ENCODE measurements at regions not wholly inside any gene's neighbourhood (a gene's known extent, or its start where the extent isn't known, plus 50 kb on each side); places are given as distances from the start of the nearest gene placed in this dataset.

DNA sequence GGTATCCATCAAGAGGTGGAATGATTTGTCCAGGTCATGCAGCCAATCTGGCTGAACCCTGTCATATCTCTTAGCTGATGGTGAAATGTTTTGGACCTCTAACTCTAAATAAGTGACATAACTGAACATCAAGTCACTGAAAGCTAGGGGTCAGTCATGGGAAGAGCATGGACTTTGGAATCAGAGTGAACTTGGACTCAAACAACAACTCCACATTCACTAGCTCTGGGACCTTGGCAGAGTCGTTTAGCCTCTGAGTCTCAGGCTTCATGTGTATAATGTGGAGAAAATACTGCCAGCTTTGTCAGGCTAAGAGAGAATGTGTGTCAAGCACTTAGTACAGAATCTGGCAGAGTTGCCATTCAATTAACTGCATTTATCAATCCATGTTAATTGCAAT lies 557.8 kb upstream of the CFAP20DC start:
- DNase-seq (ENCODE audit: insufficient read length) (no peak), FAIRE-seq (no peak)
- no peak for TF ChIP-seq TAF1 (IDR thresholded peaks at IDR 0.05; ENCODE audit: borderline replicate concordance, low read depth, low read length)
- TF ChIP-seq POLR2A (IDR thresholded peaks at IDR 0.05; ENCODE audit: low read depth, low read length), result no peak
- no peak for TF ChIP-seq POLR2AphosphoS5 (IDR thresholded peaks at IDR 0.05; ENCODE audit: low read depth, low read length)

DNA sequence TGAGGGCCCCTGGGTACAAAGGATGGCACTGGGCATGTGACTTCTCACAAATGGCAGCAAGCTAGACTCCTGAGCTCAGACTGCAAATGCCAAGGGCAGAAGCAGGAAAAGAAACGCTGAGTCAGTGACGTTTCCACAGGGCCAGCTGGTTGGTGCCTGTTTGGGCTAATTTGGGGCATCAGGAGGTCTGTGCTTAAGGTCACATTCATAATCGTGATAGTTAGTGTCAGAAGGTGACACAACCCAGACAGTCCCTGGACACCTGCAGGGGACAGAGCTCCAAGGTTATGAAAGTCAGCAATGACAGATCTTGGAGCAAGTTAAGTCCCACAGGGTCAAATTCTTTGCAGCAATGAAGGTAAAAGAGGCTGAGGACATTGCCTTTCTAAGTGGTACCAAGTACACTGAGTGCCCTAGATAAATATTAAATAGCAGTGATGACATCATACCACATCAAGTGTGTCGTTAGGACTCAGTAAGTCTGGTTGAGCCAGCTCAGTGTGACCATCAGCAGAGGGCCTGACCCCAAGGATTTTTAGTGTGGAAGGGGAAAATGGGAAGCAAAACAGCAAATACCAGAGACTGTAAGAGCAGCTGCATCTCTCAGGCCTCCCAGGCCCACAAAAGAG lies 556.9 kb upstream of the CFAP20DC start:
- DNase-seq (ENCODE audit: insufficient read length) (no peak), FAIRE-seq (no peak)
- TF ChIP-seq POLR2A (IDR thresholded peaks at IDR 0.05; ENCODE audit: low read depth, low read length) (no peak), TAF1 (IDR thresholded peaks at IDR 0.05; ENCODE audit: borderline replicate concordance, low read depth, low read length) (no peak), POLR2AphosphoS5 (IDR thresholded peaks at IDR 0.05; ENCODE audit: low read depth, low read length) (no peak)

GRCh38 chr3:59605944-59606534 lies 556.2 kb upstream of the CFAP20DC start:
- no peak for DNase-seq (ENCODE audit: insufficient read length)
- TF ChIP-seq TAF1 (IDR thresholded peaks at IDR 0.05; ENCODE audit: borderline replicate concordance, low read depth, low read length), result no peak
- no peak for TF ChIP-seq POLR2A (IDR thresholded peaks at IDR 0.05; ENCODE audit: low read depth, low read length)
- TF ChIP-seq POLR2AphosphoS5 (IDR thresholded peaks at IDR 0.05; ENCODE audit: low read depth, low read length), result no peak
- FAIRE-seq, result no peak

DNA sequence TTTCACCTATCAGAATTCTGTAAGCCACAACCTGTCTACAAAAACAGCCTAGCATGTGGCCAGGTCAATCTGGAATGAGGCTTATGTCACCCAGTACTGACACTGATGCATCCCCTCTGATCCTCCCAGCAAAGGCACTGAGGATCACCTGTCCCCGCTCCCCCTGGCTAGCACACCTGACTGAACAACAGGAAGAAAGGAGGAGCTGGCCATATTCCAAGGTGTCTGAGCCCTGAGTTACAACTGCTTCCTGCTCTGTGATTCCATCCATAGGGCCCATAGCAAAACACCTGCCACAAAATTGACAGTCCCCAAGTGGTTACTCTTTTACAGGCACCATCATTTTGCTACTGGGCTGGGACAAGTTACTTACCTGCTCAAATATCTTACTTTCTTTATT lies 555.5 kb upstream of the CFAP20DC start:
- DNase-seq (ENCODE audit: insufficient read length), result no peak
- TF ChIP-seq POLR2A (IDR thresholded peaks at IDR 0.05; ENCODE audit: low read depth, low read length) (no peak), TAF1 (IDR thresholded peaks at IDR 0.05; ENCODE audit: borderline replicate concordance, low read depth, low read length) (no peak), POLR2AphosphoS5 (IDR thresholded peaks at IDR 0.05; ENCODE audit: low read depth, low read length) (no peak)
- FAIRE-seq, result no peak

DNA sequence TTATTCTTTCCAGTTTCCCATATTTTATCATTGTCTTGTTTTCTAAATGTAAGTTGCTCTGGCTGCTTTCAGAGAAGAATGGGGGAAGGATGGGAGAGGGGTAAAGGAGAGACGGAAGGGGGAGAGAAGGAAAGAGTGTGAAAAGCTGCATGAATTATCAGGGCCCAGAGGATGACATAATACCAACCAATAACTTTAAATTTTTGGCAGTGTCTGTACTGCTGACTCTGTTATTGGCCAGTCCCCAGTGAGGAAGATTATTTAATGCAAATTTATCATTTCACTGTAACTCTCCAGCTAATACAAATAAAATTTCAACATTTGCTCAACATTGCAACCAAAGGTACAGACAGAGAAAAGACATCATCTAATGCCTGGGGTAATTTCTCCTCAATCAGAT lies 551.7 kb upstream of the CFAP20DC start:
- no peak for DNase-seq (ENCODE audit: insufficient read length)
- no peak for FAIRE-seq
- TF ChIP-seq TAF1 (IDR thresholded peaks at IDR 0.05; ENCODE audit: borderline replicate concordance, low read depth, low read length) (no peak), POLR2A (IDR thresholded peaks at IDR 0.05; ENCODE audit: low read depth, low read length) (no peak), POLR2AphosphoS5 (IDR thresholded peaks at IDR 0.05; ENCODE audit: low read depth, low read length) (no peak)

GRCh38 chr3:59600631-59601030 lies 550.8 kb upstream of the CFAP20DC start:
- DNase-seq (ENCODE audit: insufficient read length), result no peak
- no peak for FAIRE-seq
- TF ChIP-seq POLR2AphosphoS5 (IDR thresholded peaks at IDR 0.05; ENCODE audit: low read depth, low read length) (no peak), POLR2A (IDR thresholded peaks at IDR 0.05; ENCODE audit: low read depth, low read length) (no peak), TAF1 (IDR thresholded peaks at IDR 0.05; ENCODE audit: borderline replicate concordance, low read depth, low read length) (no peak)

GRCh38 chr3:59596741-59597140 lies 546.9 kb upstream of the CFAP20DC start:
- TF ChIP-seq TAF1 (IDR thresholded peaks at IDR 0.05; ENCODE audit: borderline replicate concordance, low read depth, low read length) (no peak), POLR2AphosphoS5 (IDR thresholded peaks at IDR 0.05; ENCODE audit: low read depth, low read length) (no peak), POLR2A (IDR thresholded peaks at IDR 0.05; ENCODE audit: low read depth, low read length) (no peak)
- DNase-seq (ENCODE audit: insufficient read length), result no peak
- FAIRE-seq, result no peak

DNA sequence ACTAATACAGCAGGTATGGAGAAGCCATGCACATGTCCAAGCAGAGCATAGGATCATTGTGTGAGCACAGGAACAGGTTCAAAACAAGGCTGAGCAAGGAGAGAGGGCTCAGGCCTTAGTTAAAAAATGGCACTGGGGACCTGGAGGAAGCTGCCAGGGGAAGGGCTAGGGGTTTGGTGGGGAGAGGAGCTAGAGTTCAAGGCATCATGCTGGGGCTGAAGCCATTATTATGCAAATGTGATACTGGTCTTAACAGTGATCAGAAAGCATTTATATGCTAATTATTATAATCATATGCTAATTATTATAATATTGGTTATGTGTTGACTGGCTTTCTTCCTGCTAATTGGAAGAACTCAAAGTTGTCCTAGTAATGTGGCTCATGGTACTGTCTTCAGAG lies 546.0 kb upstream of the CFAP20DC start:
- DNase-seq (ENCODE audit: insufficient read length) (no peak), FAIRE-seq (no peak)
- TF ChIP-seq TAF1 (IDR thresholded peaks at IDR 0.05; ENCODE audit: borderline replicate concordance, low read depth, low read length) (no peak), POLR2AphosphoS5 (IDR thresholded peaks at IDR 0.05; ENCODE audit: low read depth, low read length) (no peak), POLR2A (IDR thresholded peaks at IDR 0.05; ENCODE audit: low read depth, low read length) (no peak)

- FAIRE-seq (no peak), DNase-seq (ENCODE audit: insufficient read length) (no peak)
- no peak for TF ChIP-seq POLR2A (IDR thresholded peaks at IDR 0.05; ENCODE audit: low read depth, low read length)
- no peak for TF ChIP-seq POLR2AphosphoS5 (IDR thresholded peaks at IDR 0.05; ENCODE audit: low read depth, low read length)
- TF ChIP-seq TAF1 (IDR thresholded peaks at IDR 0.05; ENCODE audit: borderline replicate concordance, low read depth, low read length), result no peak
Observed at GRCh38 chr3:59593380-59593779, 543.6 kb upstream of the CFAP20DC start.

DNA sequence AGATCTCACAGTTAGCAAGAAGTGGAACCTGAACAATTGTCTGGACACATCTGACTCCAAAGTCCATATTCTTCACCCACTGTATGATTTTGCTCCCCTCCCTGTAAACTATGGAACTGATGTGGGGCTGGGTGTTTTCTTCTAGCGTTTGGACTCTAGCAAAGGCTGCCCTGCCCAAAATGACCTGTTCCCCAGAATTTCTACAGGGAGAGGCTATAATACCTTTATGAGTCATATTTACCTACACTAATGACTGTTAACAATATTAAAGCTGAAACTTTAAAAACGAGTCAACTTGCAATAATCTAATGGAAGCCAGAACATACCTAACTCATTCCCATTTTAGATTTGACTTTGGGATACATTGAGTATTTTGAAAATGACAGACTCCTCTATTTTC lies 531.2 kb upstream of the CFAP20DC start:
- no peak for FAIRE-seq

DNA sequence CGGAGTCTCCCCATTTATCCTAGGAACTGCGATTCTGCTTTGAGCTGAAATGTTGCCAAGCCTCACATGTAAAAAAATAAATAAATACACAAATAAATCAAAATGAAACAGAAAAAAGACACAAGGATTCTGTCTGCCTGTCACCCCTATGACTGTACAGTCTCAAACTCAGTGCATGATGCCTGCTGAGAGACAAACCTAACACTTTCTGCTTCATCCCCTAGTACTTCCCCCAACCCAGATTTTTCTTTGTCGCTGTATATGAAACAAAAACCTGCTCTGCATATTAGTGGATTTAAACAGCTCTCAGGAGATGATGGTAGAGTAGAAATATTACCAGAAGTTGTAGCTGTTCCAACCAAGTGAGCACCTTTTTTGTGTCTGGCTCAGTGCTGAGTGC lies 530.7 kb upstream of the CFAP20DC start:
- DNase-seq (ENCODE audit: insufficient read length) (no peak), FAIRE-seq (no peak)
- TF ChIP-seq POLR2A (IDR thresholded peaks at IDR 0.05; ENCODE audit: low read depth, low read length) (no peak), POLR2AphosphoS5 (IDR thresholded peaks at IDR 0.05; ENCODE audit: low read depth, low read length) (no peak), TAF1 (IDR thresholded peaks at IDR 0.05; ENCODE audit: borderline replicate concordance, low read depth, low read length) (no peak)

More for the DNA sequence above, 531.2 kb upstream of the CFAP20DC start:
- TF ChIP-seq POLR2AphosphoS5 (IDR thresholded peaks at IDR 0.05; ENCODE audit: low read depth, low read length) (no peak), TAF1 (IDR thresholded peaks at IDR 0.05; ENCODE audit: borderline replicate concordance, low read depth, low read length) (no peak), POLR2A (IDR thresholded peaks at IDR 0.05; ENCODE audit: low read depth, low read length) (no peak)
- DNase-seq (ENCODE audit: insufficient read length), result no peak

DNA sequence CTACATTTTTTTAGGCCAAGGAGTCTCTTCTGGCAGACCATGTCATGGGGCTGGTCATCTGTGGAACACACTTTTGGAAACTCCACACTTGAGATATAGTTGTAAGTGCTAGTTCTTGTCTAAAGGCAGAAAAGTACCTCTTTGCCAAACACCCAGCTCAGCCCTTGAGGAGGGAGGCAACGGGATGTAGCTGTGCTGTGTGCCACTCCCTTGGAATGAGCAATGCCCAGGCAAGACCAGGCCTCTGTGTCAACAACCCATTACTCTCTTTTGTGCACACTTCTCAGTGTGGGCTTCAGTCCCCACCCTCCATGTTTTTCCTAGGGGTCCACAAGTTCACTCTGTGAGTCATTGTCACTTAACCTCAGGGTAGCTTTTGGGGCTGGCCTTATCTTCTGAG lies 528.3 kb upstream of the CFAP20DC start:
- TF ChIP-seq TAF1 (IDR thresholded peaks at IDR 0.05; ENCODE audit: borderline replicate concordance, low read depth, low read length) (no peak), POLR2A (IDR thresholded peaks at IDR 0.05; ENCODE audit: low read depth, low read length) (no peak), POLR2AphosphoS5 (IDR thresholded peaks at IDR 0.05; ENCODE audit: low read depth, low read length) (no peak)
- no peak for DNase-seq (ENCODE audit: insufficient read length)
- no peak for FAIRE-seq

Data from GM12892 (cell line).